Mesodermal cell (in vitro differentiated cells): ENCODE measurements at regions not wholly inside any gene's neighbourhood (a gene's known extent, or its start where the extent isn't known, plus 50 kb on each side); places are given as distances from the start of the nearest gene placed in this dataset.
"Not testable (repeated sequence)": the region's sequence is repeated elsewhere in the genome, so short reads cannot be mapped to it uniquely, and the experiment has no call there.

Source experiments
- H3K27ac ChIP-seq: 2 replicates; pipeline ENCODE4 v1.7.0; 2013; ENCODE audit warnings: mild to moderate bottlenecking, low read depth, low read length, moderate library complexity; ENCODE audit not compliant: severe bottlenecking
- H3K36me3 ChIP-seq: 2 replicates; pipeline ENCODE4 v1.7.1; 2013; ENCODE audit warnings: mild to moderate bottlenecking, low read length, moderate library complexity; ENCODE audit not compliant: control insufficient read depth, insufficient read depth
- H3K4me1 ChIP-seq: one replicate; pipeline ENCODE4 v1.7.1; 2013; ENCODE audit warnings: mild to moderate bottlenecking, low read length; ENCODE audit not compliant: insufficient read depth, control insufficient read depth, poor library complexity, severe bottlenecking
- H3K4me3 ChIP-seq: 2 replicates; pipeline ENCODE4 v1.7.0; 2013; ENCODE audit warnings: low read length, control low read depth, mild to moderate bottlenecking; ENCODE audit not compliant: insufficient read depth, poor library complexity, severe bottlenecking; ENCODE audit errors: extremely low read depth
- H3K9me3 ChIP-seq: 2 replicates; pipeline ENCODE4 v1.7.1; 2013; ENCODE audit warnings: mild to moderate bottlenecking, low read length, moderate library complexity; ENCODE audit not compliant: control insufficient read depth
- WGBS, 2 experiments: methylation state at CpG; one replicate each; pipeline ENCODE4 v1.1.5; 2013; ENCODE audit warnings: missing lambda C conversion rate in 2 of 2; ENCODE audit not compliant: insufficient coverage in 2 of 2; 5-methylcytosine and 5-hydroxymethylcytosine counted together

DNA sequence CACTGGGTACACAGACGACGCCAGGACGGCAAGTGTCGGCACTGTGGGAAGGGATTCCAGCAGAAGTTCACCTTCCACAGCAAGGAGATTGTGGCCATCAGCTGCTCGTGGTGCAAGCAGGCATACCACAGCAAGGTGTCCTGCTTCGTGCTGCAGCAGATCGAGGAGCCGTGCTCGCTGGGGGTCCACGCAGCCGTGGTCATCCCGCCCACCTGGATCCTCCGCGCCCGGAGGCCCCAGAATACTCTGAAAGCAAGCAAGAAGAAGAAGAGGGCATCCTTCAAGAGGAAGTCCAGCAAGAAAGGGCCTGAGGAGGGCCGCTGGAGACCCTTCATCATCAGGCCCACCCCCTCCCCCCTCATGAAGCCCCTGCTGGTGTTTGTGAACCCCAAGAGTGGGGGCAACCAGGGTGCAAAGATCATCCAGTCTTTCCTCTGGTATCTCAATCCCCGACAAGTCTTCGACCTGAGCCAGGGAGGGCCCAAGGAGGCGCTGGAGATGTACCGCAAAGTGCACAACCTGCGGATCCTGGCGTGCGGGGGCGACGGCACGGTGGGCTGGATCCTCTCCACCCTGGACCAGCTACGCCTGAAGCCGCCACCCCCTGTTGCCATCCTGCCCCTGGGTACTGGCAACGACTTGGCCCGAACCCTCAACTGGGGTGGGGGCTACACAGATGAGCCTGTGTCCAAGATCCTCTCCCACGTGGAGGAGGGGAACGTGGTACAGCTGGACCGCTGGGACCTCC is 89.4 kb downstream of the LACC1 start:
- not testable (repeated sequence) for H3K4me1 ChIP-seq, H3K9me3 ChIP-seq, H3K4me3 ChIP-seq, H3K36me3 ChIP-seq, H3K27ac ChIP-seq
- WGBS, 2 experiments: 87 to 92% methylated on average over 13 to 27 of the region's 33 CpGs

DNA sequence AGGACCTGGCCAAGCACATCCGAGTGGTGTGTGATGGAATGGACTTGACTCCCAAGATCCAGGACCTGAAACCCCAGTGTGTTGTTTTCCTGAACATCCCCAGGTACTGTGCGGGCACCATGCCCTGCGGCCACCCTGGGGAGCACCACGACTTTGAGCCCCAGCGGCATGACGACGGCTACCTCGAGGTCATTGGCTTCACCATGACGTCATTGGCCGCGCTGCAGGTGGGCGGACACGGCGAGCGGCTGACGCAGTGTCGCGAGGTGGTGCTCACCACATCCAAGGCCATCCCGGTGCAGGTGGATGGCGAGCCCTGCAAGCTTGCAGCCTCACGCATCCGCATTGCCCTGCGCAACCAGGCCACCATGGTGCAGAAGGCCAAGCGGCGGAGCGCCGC is 90.2 kb downstream of the LACC1 start:
- H3K4me3 ChIP-seq, H3K27ac ChIP-seq, H3K4me1 ChIP-seq, H3K9me3 ChIP-seq, H3K36me3 ChIP-seq: not testable (repeated sequence)
- WGBS, 2 experiments: 95 to 96% methylated on average over 8 to 18 of the region's 27 CpGs

DNA sequence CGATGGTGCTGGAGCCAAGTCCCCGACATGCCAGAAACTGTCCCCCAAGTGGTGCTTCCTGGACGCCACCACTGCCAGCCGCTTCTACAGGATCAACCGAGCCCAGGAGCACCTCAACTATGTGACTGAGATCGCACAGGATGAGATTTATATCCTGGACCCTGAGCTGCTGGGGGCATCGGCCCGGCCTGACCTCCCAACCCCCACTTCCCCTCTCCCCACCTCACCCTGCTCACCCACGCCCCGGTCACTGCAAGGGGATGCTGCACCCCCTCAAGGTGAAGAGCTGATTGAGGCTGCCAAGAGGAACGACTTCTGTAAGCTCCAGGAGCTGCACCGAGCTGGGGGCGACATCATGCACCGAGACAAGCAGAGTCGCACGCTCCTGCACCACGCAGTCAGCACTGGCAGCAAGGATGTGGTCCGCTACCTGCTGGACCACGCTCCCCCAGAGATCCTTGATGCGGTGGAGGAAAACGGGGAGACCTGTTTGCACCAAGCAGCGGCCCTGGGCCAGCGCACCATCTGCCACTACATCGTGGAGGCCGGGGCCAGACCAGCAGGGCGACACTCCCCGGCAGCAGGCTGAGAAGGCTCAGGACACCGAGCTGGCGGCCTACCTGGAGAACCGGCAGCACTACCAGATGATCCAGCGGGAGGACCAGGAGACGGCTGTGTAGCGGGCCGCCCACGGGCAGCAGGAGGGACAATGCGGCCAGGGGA is 91.0 kb downstream of the LACC1 start:
- not testable (repeated sequence) for H3K4me1 ChIP-seq, H3K36me3 ChIP-seq, H3K27ac ChIP-seq, H3K4me3 ChIP-seq, H3K9me3 ChIP-seq
- 93 to 96% methylated on average over 22 to 23 of the region's 36 CpGs for WGBS, 2 experiments

- H3K27ac ChIP-seq, H3K4me1 ChIP-seq, H3K9me3 ChIP-seq, H3K36me3 ChIP-seq, H3K4me3 ChIP-seq: not testable (repeated sequence)
- 100% methylated on average over 2 of the region's 19 CpGs; no CpG with 5 or more reads in 1 of the 2 experiments for WGBS, 2 experiments
These were observed 91.6 kb downstream of the LACC1 start for GRCh38 chr13:43971324-43971723.

GRCh38 chr13:43977911-43978310 is 98.2 kb downstream of the LACC1 start:
- Histone ChIP-seq H3K27ac (no peak overlapping the region), H3K36me3 (no peaks in the 10 kb centered on the region), H3K9me3 (no peaks in the 10 kb centered on the region), H3K4me1 (no peaks in the 10 kb centered on the region), H3K4me3 (no peak overlapping the region)
- 86 to 100% methylated on average over 1 of the region's 1 CpG for WGBS, 2 experiments

DNA sequence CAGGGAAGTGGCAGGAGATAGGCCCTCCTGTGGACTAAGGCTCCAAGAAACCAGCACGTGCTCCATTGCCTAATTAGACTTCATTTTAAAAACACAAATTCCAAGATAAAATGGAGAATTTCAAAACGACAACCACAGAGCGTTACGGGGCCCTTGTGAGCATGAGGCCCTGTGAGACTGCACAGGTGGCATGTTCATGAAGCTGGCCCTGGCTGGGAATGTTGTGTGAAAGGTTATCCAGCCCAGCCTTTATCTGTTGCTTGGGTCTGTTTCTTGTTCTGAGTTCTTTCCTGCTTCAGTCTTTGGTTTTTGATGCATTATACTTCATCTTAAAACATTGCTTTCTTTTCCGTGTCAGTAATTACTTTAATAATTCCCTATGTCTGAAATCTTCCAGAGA is 99.0 kb downstream of the LACC1 start:
- 93 to 95% methylated on average over 3 to 4 of the region's 5 CpGs for WGBS, 2 experiments
- H3K4me3 ChIP-seq: no peak overlapping the region
- no peaks in the 10 kb centered on the region for H3K9me3 ChIP-seq
- no peaks in the 10 kb centered on the region for H3K36me3 ChIP-seq
- H3K27ac ChIP-seq: no peak overlapping the region
- H3K4me1 ChIP-seq: no peaks in the 10 kb centered on the region

GRCh38 chr13:43979492-43979891 is 99.8 kb downstream of the LACC1 start:
- no peaks in the 10 kb centered on the region for H3K9me3 ChIP-seq
- WGBS, 2 experiments: 80 to 100% methylated on average over 1 to 2 of the region's 2 CpGs
- H3K36me3 ChIP-seq: no peaks in the 10 kb centered on the region
- no peak overlapping the region for H3K27ac ChIP-seq
- H3K4me3 ChIP-seq: no peak overlapping the region
- H3K4me1 ChIP-seq: no peaks in the 10 kb centered on the region

GRCh38 chr13:43980587-43980986 is 100.9 kb downstream of the LACC1 start:
- WGBS, 2 experiments: no CpG with 5 or more reads among the region's 1 CpG
- Histone ChIP-seq H3K4me3 (no peak overlapping the region), H3K36me3 (no peaks in the 10 kb centered on the region)

DNA sequence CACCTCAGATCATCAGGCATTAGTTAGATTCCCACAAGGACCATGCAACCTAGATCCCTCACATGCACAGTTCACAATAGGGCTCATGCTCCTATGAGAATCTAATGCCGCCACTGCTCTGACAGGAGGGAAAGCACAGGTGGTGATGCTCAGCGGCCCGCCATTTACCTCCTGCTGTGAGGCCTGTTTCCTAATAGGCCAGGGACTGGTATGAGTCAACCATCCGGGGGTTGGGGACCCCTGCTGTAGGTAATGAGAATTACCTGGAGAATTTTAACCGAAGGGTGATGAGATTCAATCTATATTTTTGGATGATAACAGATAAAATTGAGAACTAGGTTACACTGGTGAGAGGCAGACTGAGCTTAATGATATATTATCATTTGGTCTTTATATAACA is 101.4 kb downstream of the LACC1 start:
- Histone ChIP-seq H3K9me3 (no peaks in the 10 kb centered on the region), H3K27ac (no peak overlapping the region), H3K4me3 (no peak overlapping the region), H3K36me3 (no peaks in the 10 kb centered on the region), H3K4me1 (peaks cover 5% of the 10 kb centered on the region)
- WGBS, 2 experiments: 70 to 78% methylated on average over 4 to 5 of the region's 5 CpGs

More at GRCh38 chr13:43980587-43980986, 100.9 kb downstream of the LACC1 start:
- Histone ChIP-seq H3K9me3 (no peaks in the 10 kb centered on the region), H3K4me1 (no peaks in the 10 kb centered on the region), H3K27ac (no peak overlapping the region)

DNA sequence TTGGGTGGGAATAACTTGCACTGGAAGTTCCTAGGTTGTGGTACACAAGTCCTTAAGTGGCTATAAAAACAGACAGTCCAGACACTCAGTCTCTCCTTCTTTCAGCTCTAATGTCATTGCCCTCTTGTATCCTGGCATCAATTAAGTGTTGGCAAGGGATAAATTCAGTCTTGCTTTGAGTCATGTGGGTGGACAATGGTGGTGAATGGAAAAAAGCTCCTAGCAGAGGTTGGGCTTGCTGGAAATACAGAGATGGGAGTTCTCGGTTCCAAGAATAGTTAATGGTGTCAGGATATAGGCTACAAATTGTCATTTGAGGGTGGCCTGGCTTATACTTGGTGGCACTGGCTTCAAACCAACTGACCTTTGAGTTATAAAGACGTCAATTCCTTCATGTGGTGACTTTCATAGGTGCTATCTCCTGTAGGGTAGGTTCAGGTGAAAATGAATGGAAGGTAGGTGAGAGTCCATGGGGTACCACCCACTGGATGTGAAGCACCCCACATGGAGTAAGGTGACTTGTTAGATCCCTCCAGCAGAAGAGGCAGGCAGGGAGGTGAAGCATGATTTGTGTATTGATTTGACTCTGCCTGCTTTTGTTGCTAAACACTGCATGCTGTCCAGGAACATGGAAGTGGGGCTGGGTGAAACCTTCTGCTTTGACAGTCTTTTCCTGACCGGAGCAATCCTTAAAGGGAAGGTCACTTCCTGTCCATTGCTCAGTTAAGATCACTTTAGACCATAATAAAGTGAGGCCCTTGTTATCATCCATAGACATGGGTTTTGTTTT is 102.0 kb downstream of the LACC1 start:
- Histone ChIP-seq H3K9me3 (no peaks in the 10 kb centered on the region), H3K4me3 (no peak overlapping the region), H3K36me3 (no peaks in the 10 kb centered on the region), H3K27ac (no peak overlapping the region), H3K4me1 (peaks cover 11% of the 10 kb centered on the region)
- WGBS, 2 experiments: 83 to 100% methylated on average over 2 of the region's 3 CpGs
